Upper lobe of right lung (tissue), 1 donor: ENCODE measurements at regions not wholly inside any gene's neighbourhood (a gene's known extent, or its start where the extent isn't known, plus 50 kb on each side); places are given as distances from the start of the nearest gene placed in this dataset.

Source experiments
- ATAC-seq: fragments of 200-7000 bp; cut with Tn5 transposase; one replicate; pipeline ENCODE4 v1.9.1; 2020; ENCODE audit warnings: mild to moderate bottlenecking, moderate library complexity
- DNase-seq: peaks from one replicate; pipeline ENCODE4 v3.0.0-alpha.2; 2020
- H3K27ac ChIP-seq: fragments of 200-600 bp; one replicate; pipeline ENCODE4 v1.8.0; 2022
- H3K27me3 ChIP-seq: fragments of 200-600 bp; one replicate; pipeline ENCODE4 v1.8.0; 2022; ENCODE audit warnings: mild to moderate bottlenecking
- H3K36me3 ChIP-seq: fragments of 200-600 bp; one replicate; pipeline ENCODE4 v1.8.0; 2022
- H3K4me1 ChIP-seq: fragments of 200-600 bp; one replicate; pipeline ENCODE4 v1.8.0; 2022
- H3K4me3 ChIP-seq: fragments of 200-600 bp; one replicate; pipeline ENCODE4 v1.8.0; 2022; ENCODE audit warnings: mild to moderate bottlenecking
- H3K9me3 ChIP-seq: fragments of 200-600 bp; one replicate; pipeline ENCODE4 v1.8.0; 2022
- CTCF ChIP-seq: fragments of 200-600 bp; IDR thresholded peaks from one replicate; pipeline ENCODE4 v1.8.0; 2022; ENCODE audit warnings: antibody characterized with exemption
- intact Hi-C: fragments of 100-400 bp; cut with DNase I; formaldehyde crosslinking; loops from one replicate; pipeline ENCODE4 v1.11.0; 2022
- donor health status: DM: no; HTN: yes; CAD: no; lungs with severe emphysema.

- Histone ChIP-seq H3K4me3 (no peak overlapping the region), H3K4me1 (no peaks in the 10 kb centered on the region), H3K27me3 (no peaks in the 10 kb centered on the region), H3K36me3 (no peaks in the 10 kb centered on the region), H3K27ac (no peak overlapping the region), H3K9me3 (peaks cover under 1% of the 10 kb centered on the region)
- TF ChIP-seq CTCF: no peak
- DNase-seq (no peak), ATAC-seq (no peak)
- intact Hi-C loops: no loop called here
These were observed 1546.5 kb downstream of the NCAM2 start for GRCh38 chr21:22544747-22545146.

- no peak for TF ChIP-seq CTCF
- Histone ChIP-seq H3K36me3 (no peaks in the 10 kb centered on the region), H3K4me1 (no peaks in the 10 kb centered on the region), H3K9me3 (no peaks in the 10 kb centered on the region), H3K4me3 (no peak overlapping the region), H3K27ac (no peak overlapping the region), H3K27me3 (no peaks in the 10 kb centered on the region)
- DNase-seq (no peak), ATAC-seq (no peak)
- intact Hi-C loops: no loop called here
These were observed 1554.2 kb downstream of the NCAM2 start for GRCh38 chr21:22552390-22552789.

GRCh38 chr21:22554690-22555316, 1556.6 kb downstream of the NCAM2 start:
- Histone ChIP-seq H3K27me3 (no peaks in the 10 kb centered on the region), H3K4me3 (no peak overlapping the region), H3K27ac (no peak overlapping the region), H3K36me3 (no peaks in the 10 kb centered on the region), H3K9me3 (no peaks in the 10 kb centered on the region), H3K4me1 (no peaks in the 10 kb centered on the region)
- ATAC-seq (no peak), DNase-seq (no peak)
- TF ChIP-seq CTCF: no peak
- intact Hi-C loops: no loop called here

DNA sequence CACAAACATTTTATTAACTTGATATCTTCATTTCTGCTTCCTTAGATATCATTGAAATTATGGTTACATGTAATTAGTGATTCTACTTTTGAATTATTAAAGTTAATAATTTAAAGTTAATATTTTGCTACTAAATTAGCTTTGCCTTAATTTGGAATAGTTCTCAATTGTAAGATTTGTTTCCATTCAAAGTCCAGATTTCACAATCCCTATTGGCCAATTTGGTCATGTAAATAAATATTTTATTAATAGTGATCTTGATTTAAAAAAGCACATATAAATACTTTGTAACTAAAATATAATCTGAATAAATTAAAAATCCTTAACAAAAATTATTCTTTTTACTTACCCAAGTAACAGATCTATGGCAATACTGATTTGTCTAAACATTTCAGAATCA, 1558.6 kb downstream of the NCAM2 start:
- no peaks in the 10 kb centered on the region for H3K9me3 ChIP-seq
- H3K36me3 ChIP-seq: no peaks in the 10 kb centered on the region
- no peaks in the 10 kb centered on the region for H3K27me3 ChIP-seq
- no peak for TF ChIP-seq CTCF
- intact Hi-C loops: no loop called here
- H3K27ac ChIP-seq: no peak overlapping the region
- DNase-seq: no peak
- no peak for ATAC-seq
- no peak overlapping the region for H3K4me3 ChIP-seq
- H3K4me1 ChIP-seq: no peaks in the 10 kb centered on the region

DNA sequence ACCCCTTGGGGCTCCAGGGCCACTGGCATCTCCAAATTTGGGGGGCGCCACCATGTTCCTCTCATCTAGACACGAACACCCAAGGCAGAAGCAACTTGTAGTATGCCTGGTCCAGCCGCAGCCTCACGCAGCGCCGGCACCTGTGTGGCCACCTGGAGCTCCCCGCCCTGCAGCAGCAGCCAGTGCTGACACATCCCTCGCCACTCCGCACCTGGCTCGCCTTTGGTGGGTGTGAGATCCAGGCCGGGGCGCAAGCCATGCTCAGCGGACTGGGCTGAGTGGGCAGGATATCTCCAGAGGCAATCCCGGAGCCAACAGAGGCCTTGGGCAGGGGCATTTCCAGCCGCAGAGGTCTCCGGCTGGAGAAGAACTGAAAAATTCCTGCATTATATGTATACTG, 1563.7 kb downstream of the NCAM2 start:
- no peak for DNase-seq
- intact Hi-C loops: no loop called here
- H3K9me3 ChIP-seq: no peaks in the 10 kb centered on the region

More for the DNA sequence above, 1563.7 kb downstream of the NCAM2 start:
- no peak overlapping the region for H3K4me3 ChIP-seq
- TF ChIP-seq CTCF: no peak
- no peaks in the 10 kb centered on the region for H3K4me1 ChIP-seq
- no peaks in the 10 kb centered on the region for H3K27me3 ChIP-seq
- no peak for ATAC-seq
- no peak overlapping the region for H3K27ac ChIP-seq
- H3K36me3 ChIP-seq: no peaks in the 10 kb centered on the region
